IMR-90 (cell line): ENCODE measurements at regions not wholly inside any gene's neighbourhood (a gene's known extent, or its start where the extent isn't known, plus 50 kb on each side); places are given as distances from the start of the nearest gene placed in this dataset.

ENCODE experiments used
- ATAC-seq: fragments of 200-7000 bp; cut with Tn5 transposase; 2 replicates; pipeline ENCODE4 v1.9.1; 2020; ENCODE audit warnings: low read depth, mild to moderate bottlenecking, moderate library complexity
- BruUV-seq: library from RNA; stranded (reverse); fragments of 400-500 nt; replicated peaks from 2 replicates; lab custom pipeline; 2021; lab: Mats Ljungman, UMichigan
- CTCF ChIA-PET: fragments of 300-600 bp; formaldehyde crosslinking; extraction: SDS; loops from one replicate; lab custom pipeline; 2021; ENCODE audit warnings: antibody characterized with exemption; lab: Yijun Ruan, JAX
- POLR2A ChIA-PET: fragments of 300-600 bp; sonication (Branson Sonifier 250); formaldehyde crosslinking; loops from one replicate; lab custom pipeline; 2022; ENCODE audit warnings: antibody characterized with exemption; ENCODE audit not compliant: unreplicated experiment; lab: Charles Lee
- DNase-seq: peaks from one replicate; pipeline ENCODE4 v3.0.0; 2013
- H2AFZ ChIP-seq: replicated peaks from 2 replicates; pipeline ENCODE3; 2013; ENCODE audit warnings: low read length, mild to moderate bottlenecking; ENCODE audit not compliant: poor library complexity
- H2AK5ac ChIP-seq: 2 replicates; pipeline ENCODE4 v1.6.1; 2013; ENCODE audit warnings: low read depth, low read length, inconsistent platforms
- H2AK9ac ChIP-seq: replicated peaks from 2 replicates; pipeline ENCODE3; 2013; ENCODE audit warnings: mild to moderate bottlenecking, low read depth, low read length, moderate library complexity; ENCODE audit not compliant: poor library complexity
- H2BK120ac ChIP-seq: 2 replicates; pipeline ENCODE4 v1.6.1; 2013; ENCODE audit warnings: low read depth, low read length, inconsistent platforms
- H2BK15ac ChIP-seq: 3 replicates; pipeline ENCODE4 v1.6.1; 2013; ENCODE audit warnings: low read depth, low read length, inconsistent platforms
- H2BK20ac ChIP-seq: 2 replicates; pipeline ENCODE4 v1.6.1; 2013; ENCODE audit warnings: low read depth, mild to moderate bottlenecking, inconsistent platforms, low read length, moderate library complexity
- H2BK5ac ChIP-seq: 2 replicates; pipeline ENCODE4 v1.6.1; 2013; ENCODE audit warnings: mild to moderate bottlenecking, low read depth, low read length, inconsistent platforms; ENCODE audit not compliant: poor library complexity, severe bottlenecking
- H3K14ac ChIP-seq: replicated peaks from 2 replicates; pipeline ENCODE4 v1.6.1; 2013; ENCODE audit warnings: low read depth, low read length, inconsistent platforms
- H3K18ac ChIP-seq: 2 replicates; pipeline ENCODE4 v1.6.1; 2013; ENCODE audit warnings: low read depth, low read length, control low read depth
- H3K23ac ChIP-seq: 2 replicates; pipeline ENCODE4 v1.6.1; 2013; ENCODE audit warnings: low read depth, low read length, inconsistent platforms
- H3K27ac ChIP-seq: 2 replicates; pipeline ENCODE4 v1.5.1; 2013; ENCODE audit warnings: mild to moderate bottlenecking, control low read depth, low read length; ENCODE audit not compliant: insufficient read depth
- H3K27me3 ChIP-seq: 2 replicates; pipeline ENCODE4 v1.6.1; 2013; ENCODE audit warnings: low read length; ENCODE audit not compliant: control insufficient read depth, insufficient read depth
- H3K36me3 ChIP-seq: 2 replicates; pipeline ENCODE4 v1.6.1; 2013; ENCODE audit warnings: low read length, mixed read lengths; ENCODE audit not compliant: control insufficient read depth, insufficient read depth
- H3K4ac ChIP-seq: 2 replicates; pipeline ENCODE4 v1.6.1; 2013; ENCODE audit warnings: low read depth, low read length, inconsistent platforms
- H3K4me1 ChIP-seq: 2 replicates; pipeline ENCODE4 v1.6.1; 2013; ENCODE audit warnings: low read length, mixed read lengths; ENCODE audit not compliant: control insufficient read depth, insufficient read depth
- H3K4me2 ChIP-seq: 2 replicates; pipeline ENCODE4 v1.6.1; 2013; ENCODE audit warnings: low read depth, mild to moderate bottlenecking, control low read depth, low read length, moderate library complexity
- H3K4me3 ChIP-seq: 2 replicates; pipeline ENCODE4 v1.5.1; 2013; ENCODE audit warnings: low read depth, mild to moderate bottlenecking, control low read depth, low read length, moderate library complexity; ENCODE audit not compliant: insufficient read depth
- H3K56ac ChIP-seq: 2 replicates; pipeline ENCODE4 v1.6.1; 2013; ENCODE audit warnings: low read length, inconsistent platforms; ENCODE audit not compliant: insufficient read depth; ENCODE audit errors: extremely low read depth
- H3K79me1 ChIP-seq, 2 experiments: 2 replicates each; pipeline ENCODE4 v1.6.1; 2013; ENCODE audit warnings: low read length in 2 of 2, inconsistent platforms in 1 of 2, low read depth in 1 of 2
- H3K9ac ChIP-seq: 2 replicates; pipeline ENCODE4 v1.6.1; 2013; ENCODE audit warnings: low read depth, low read length, control low read depth
- H3K9me1 ChIP-seq: 2 replicates; pipeline ENCODE4 v1.6.1; 2013; ENCODE audit warnings: low read length, inconsistent platforms; ENCODE audit not compliant: insufficient read depth
- H3K9me3 ChIP-seq: 2 replicates; pipeline ENCODE4 v1.6.1; 2013; ENCODE audit warnings: low read length; ENCODE audit not compliant: control insufficient read depth, insufficient read depth
- H4K20me1 ChIP-seq: 2 replicates; pipeline ENCODE4 v1.6.1; 2013; ENCODE audit warnings: low read length, inconsistent platforms; ENCODE audit not compliant: insufficient read depth
- H4K5ac ChIP-seq: 2 replicates; pipeline ENCODE4 v1.6.1; 2013; ENCODE audit warnings: mild to moderate bottlenecking, low read depth, low read length, control low read depth
- H4K8ac ChIP-seq, 2 experiments: 2 replicates each; pipeline ENCODE4 v1.6.1; 2013; ENCODE audit warnings: low read depth in 2 of 2, low read length in 2 of 2, control low read depth in 1 of 2, inconsistent platforms in 1 of 2
- H4K91ac ChIP-seq: 2 replicates; pipeline ENCODE4 v1.6.1; 2013; ENCODE audit warnings: low read depth, low read length, inconsistent platforms; ENCODE audit not compliant: insufficient read depth
- MAZ ChIP-seq: IDR thresholded peaks from 2 replicates; pipeline ENCODE4 v1.6.1; 2012; ENCODE audit warnings: low read depth, mild to moderate bottlenecking, low read length, improper control_type of control experiment, moderate library complexity, borderline replicate concordance
- NFE2L2 ChIP-seq: fragments of 150-350 bp; IDR thresholded peaks from 2 replicates; pipeline ENCODE4 v1.6.1; 2016; ENCODE audit warnings: low read depth, mild to moderate bottlenecking, low read length
- POLR2A ChIP-seq: IDR thresholded peaks from 2 replicates; pipeline ENCODE4 v1.6.1; 2012; ENCODE audit warnings: mild to moderate bottlenecking, low read depth, low read length
- RCOR1 ChIP-seq: IDR thresholded peaks from 2 replicates; pipeline ENCODE4 v1.6.1; 2012; ENCODE audit warnings: mild to moderate bottlenecking, low read length, improper control_type of control experiment; ENCODE audit not compliant: insufficient replicate concordance
- RFX5 ChIP-seq: IDR thresholded peaks from 2 replicates; pipeline ENCODE4 v1.8.0; 2012; ENCODE audit warnings: low read depth, mild to moderate bottlenecking, low read length, moderate library complexity
- SMC3 ChIP-seq: fragments of 150-350 bp; IDR thresholded peaks from 2 replicates; pipeline ENCODE4 v1.6.1; 2016; ENCODE audit warnings: low read depth, mild to moderate bottlenecking, antibody characterized with exemption, low read length, moderate library complexity
- WGBS, 2 experiments: methylation state at CpG; one replicate each; pipeline versions ENCODE4 v1.1.5 to v1.1.7; 2013; ENCODE audit warnings: missing lambda C conversion rate in 2 of 2; ENCODE audit not compliant: insufficient read length in 1 of 2; ENCODE audit errors: extremely low coverage in 2 of 2; 5-methylcytosine and 5-hydroxymethylcytosine counted together
- dilution Hi-C: fragments of 300-500 bp; cut with HindIII; formaldehyde crosslinking; loops from one replicate; pipeline ENCODE4 v1.14.3; 2018; ENCODE audit warnings: low sequenced_read_pairs; ENCODE audit not compliant: unreplicated experiment
- in situ Hi-C: fragments of 300-500 bp; cut with MboI; formaldehyde crosslinking; loops from 3 replicates; pipeline ENCODE4 v1.14.3; 2019; ENCODE audit warnings: low sequenced_read_pairs, inconsistent platforms, mixed read lengths
- intact Hi-C: fragments of 100-400 bp; cut with micrococcal nuclease; formaldehyde crosslinking; loops from 2 replicates; pipeline ENCODE4 v1.10.0; 2022
- TF ChIP-seq, protein P1 (sequence below): fragments of 150-350 bp; IDR thresholded peaks from 2 replicates; pipeline ENCODE4 v1.6.1; 2016; ENCODE audit warnings: low read depth, mild to moderate bottlenecking, low read length, moderate library complexity, borderline replicate concordance
- TF ChIP-seq, protein P2 (sequence below): conservative IDR thresholded peaks from 2 replicates; pipeline ENCODE4 v1.5.1; 2012; ENCODE audit warnings: mild to moderate bottlenecking, low read depth, low read length, improper control_type of control experiment

DNA sequence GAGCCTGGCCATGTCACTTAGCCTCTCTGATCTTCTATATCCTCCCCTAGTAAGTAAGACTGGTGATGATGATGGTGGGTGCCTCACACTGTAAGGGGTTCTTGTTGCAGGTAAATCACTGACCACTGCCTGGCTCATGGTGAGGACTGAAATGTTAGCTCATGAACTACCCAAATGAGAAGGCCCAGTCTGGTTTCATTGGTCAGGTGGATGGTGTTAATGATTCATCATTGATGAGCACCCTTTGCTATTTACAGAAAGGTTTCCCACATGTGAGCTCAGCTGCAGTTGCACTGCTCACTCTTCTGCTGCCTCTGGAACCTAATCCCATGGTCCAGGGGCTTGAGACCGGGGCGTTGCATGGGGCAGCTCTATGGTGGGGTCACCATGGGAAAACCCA is 417.7 kb downstream of the PRDM2 start:
- Histone ChIP-seq H3K79me1 (no peaks in the 10 kb centered on the region), H3K27ac (no peak overlapping the region), H4K8ac (no peak overlapping the region), H3K36me3 (no peaks in the 10 kb centered on the region), H3K56ac (no peak overlapping the region), H3K14ac (no peak overlapping the region), H3K18ac (no peak overlapping the region), H2BK120ac (no peak overlapping the region), H4K91ac (no peak overlapping the region), H3K23ac (no peak overlapping the region), H2BK15ac (no peak overlapping the region), H3K9me3 (peaks cover under 1% of the 10 kb centered on the region; the same call in 1 of the 2 replicates), H4K5ac (no peak overlapping the region), H2AK5ac (no peak overlapping the region), H3K4me3 (no peak overlapping the region), H3K9ac (no peak overlapping the region), H3K4me1 (no peaks in the 10 kb centered on the region), H2AK9ac (no peak overlapping the region), H4K20me1 (no peaks in the 10 kb centered on the region), H2BK5ac (no peak overlapping the region), H3K27me3 (no peaks in the 10 kb centered on the region), H3K4ac (no peak overlapping the region), H3K9me1 (no peaks in the 10 kb centered on the region), H2AFZ (no peak overlapping the region), H2BK20ac (no peak overlapping the region), H3K4me2 (no peak overlapping the region)
- WGBS, 2 experiments = 20% methylated on average over 1 of the region's 2 CpGs; no CpG with 5 or more reads in 1 of the 2 experiments
- ChIA-PET CTCF (no interaction called here), POLR2A (no interaction called here)
- in situ Hi-C loops = no loop called here
- intact Hi-C loops = no loop called here
- no peak for ATAC-seq
- dilution Hi-C loops = no loop called here
- BruUV-seq = no TSS peak
- no peak for DNase-seq
- TF ChIP-seq, protein P1, sequence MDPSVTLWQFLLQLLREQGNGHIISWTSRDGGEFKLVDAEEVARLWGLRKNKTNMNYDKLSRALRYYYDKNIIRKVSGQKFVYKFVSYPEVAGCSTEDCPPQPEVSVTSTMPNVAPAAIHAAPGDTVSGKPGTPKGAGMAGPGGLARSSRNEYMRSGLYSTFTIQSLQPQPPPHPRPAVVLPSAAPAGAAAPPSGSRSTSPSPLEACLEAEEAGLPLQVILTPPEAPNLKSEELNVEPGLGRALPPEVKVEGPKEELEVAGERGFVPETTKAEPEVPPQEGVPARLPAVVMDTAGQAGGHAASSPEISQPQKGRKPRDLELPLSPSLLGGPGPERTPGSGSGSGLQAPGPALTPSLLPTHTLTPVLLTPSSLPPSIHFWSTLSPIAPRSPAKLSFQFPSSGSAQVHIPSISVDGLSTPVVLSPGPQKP = no peak
- TF ChIP-seq POLR2A = no peak
- TF ChIP-seq MAZ = no peak
- TF ChIP-seq NFE2L2 = no peak
- no peak for TF ChIP-seq RFX5
- no peak for TF ChIP-seq SMC3
- TF ChIP-seq, protein P2, sequence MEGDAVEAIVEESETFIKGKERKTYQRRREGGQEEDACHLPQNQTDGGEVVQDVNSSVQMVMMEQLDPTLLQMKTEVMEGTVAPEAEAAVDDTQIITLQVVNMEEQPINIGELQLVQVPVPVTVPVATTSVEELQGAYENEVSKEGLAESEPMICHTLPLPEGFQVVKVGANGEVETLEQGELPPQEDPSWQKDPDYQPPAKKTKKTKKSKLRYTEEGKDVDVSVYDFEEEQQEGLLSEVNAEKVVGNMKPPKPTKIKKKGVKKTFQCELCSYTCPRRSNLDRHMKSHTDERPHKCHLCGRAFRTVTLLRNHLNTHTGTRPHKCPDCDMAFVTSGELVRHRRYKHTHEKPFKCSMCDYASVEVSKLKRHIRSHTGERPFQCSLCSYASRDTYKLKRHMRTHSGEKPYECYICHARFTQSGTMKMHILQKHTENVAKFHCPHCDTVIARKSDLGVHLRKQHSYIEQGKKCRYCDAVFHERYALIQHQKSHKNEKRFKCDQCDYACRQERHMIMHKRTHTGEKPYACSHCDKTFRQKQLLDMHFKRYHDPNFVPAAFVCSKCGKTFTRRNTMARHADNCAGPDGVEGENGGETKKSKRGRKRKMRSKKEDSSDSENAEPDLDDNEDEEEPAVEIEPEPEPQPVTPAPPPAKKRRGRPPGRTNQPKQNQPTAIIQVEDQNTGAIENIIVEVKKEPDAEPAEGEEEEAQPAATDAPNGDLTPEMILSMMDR = no peak
- no peak for TF ChIP-seq RCOR1
